ENCODE measurements at regions not wholly inside any gene's neighbourhood (a gene's known extent, or its start where the extent isn't known, plus 50 kb on each side); places are given as distances from the start of the nearest gene placed in this dataset.
"Not testable (repeated sequence)": the region's sequence is repeated elsewhere in the genome, so short reads cannot be mapped to it uniquely, and the experiment has no call there.

DNA sequence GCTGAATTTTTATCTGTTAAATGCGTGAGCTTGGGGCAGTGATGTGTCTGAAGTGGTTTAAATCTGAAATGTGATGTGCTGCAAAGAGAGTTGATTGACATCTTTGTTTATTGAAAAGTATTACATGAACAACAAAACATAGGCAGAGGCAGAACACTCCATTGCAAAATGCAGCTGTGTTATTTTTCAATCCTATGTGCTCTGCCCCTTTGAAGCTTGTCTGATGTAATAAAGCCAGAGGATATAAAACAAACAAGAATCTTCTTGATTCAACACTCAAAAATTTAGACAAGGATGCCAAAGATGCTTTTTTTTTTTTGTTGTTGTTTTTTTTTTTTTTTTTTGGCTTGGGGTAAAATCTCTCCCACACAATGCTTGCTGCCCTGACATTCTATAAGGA, 482.4 kb upstream of the MMS22L start:
- Mint-ChIP-seq H3K4me1 (no peaks in the 10 kb centered on the region), H3K4me3 (no peak overlapping the region), H3K27ac (no peak overlapping the region), H3K27me3 (no peaks in the 10 kb centered on the region), H3K36me3 (ENCODE audit: low read depth) (no peaks in the 10 kb centered on the region)
- ATAC-seq (no peak), DNase-seq (no peak)
- no peaks in the 10 kb centered on the region for H3K9me3 ChIP-seq (ENCODE audit: control insufficient read depth, low read length, poor library complexity, severe bottlenecking)

- Mint-ChIP-seq H3K27ac (no peak overlapping the region), H3K4me3 (no peak overlapping the region), H3K27me3 (no peaks in the 10 kb centered on the region), H3K36me3 (ENCODE audit: low read depth) (no peaks in the 10 kb centered on the region), H3K4me1 (no peaks in the 10 kb centered on the region)
- DNase-seq (no peak), ATAC-seq (no peak)
- H3K9me3 ChIP-seq (ENCODE audit: control insufficient read depth, low read length, poor library complexity, severe bottlenecking), result no peaks in the 10 kb centered on the region
These were observed 488.4 kb upstream of the MMS22L start for GRCh38 chr6:97771372-97771771.

DNA sequence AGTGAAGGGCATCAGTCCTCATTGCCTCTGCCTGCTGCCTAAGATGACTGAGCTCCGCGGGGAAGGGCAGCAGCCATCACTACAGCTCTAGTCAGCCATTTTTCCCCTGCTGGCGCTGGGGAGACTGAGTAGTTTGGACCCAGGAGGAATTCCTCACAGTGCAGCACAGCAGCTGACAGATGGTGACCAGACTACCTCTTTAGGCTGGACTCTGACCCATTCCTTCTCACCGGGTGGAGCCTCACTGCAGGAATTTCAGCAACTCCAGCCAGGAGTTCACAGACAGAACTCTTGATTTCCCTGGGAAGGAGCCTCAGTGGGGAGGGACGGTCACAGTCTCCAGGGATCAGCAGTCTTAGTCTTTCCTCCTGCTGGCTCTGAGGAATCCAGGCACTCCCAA, 492.0 kb upstream of the MMS22L start:
- no peaks in the 10 kb centered on the region for H3K27me3 Mint-ChIP-seq
- no peak overlapping the region for H3K27ac Mint-ChIP-seq
- DNase-seq (no peak), ATAC-seq (no peak)
- H3K4me1 Mint-ChIP-seq, result no peaks in the 10 kb centered on the region
- H3K4me3 Mint-ChIP-seq, result no peak overlapping the region
- no peaks in the 10 kb centered on the region for H3K36me3 Mint-ChIP-seq (ENCODE audit: low read depth)
- no peaks in the 10 kb centered on the region for H3K9me3 ChIP-seq (ENCODE audit: control insufficient read depth, low read length, poor library complexity, severe bottlenecking)

- no peaks in the 10 kb centered on the region for H3K36me3 Mint-ChIP-seq (ENCODE audit: low read depth)
- no peaks in the 10 kb centered on the region for H3K27me3 Mint-ChIP-seq
- no peaks in the 10 kb centered on the region for H3K9me3 ChIP-seq (ENCODE audit: control insufficient read depth, low read length, poor library complexity, severe bottlenecking)
- no peaks in the 10 kb centered on the region for H3K4me1 Mint-ChIP-seq
- ATAC-seq (no peak), DNase-seq (no peak)
- H3K27ac Mint-ChIP-seq, result no peak overlapping the region
- H3K4me3 Mint-ChIP-seq, result no peak overlapping the region
These were observed 495.4 kb upstream of the MMS22L start for GRCh38 chr6:97778290-97779038.

- not testable (repeated sequence) for H3K27ac Mint-ChIP-seq; ATAC-seq; DNase-seq; H3K27me3 Mint-ChIP-seq; H3K4me1 Mint-ChIP-seq; H3K4me3 Mint-ChIP-seq; H3K9me3 ChIP-seq (ENCODE audit: control insufficient read depth, low read length, poor library complexity, severe bottlenecking); H3K36me3 Mint-ChIP-seq (ENCODE audit: low read depth)
These were observed 496.2 kb upstream of the MMS22L start for GRCh38 chr6:97779039-97779766.

DNA sequence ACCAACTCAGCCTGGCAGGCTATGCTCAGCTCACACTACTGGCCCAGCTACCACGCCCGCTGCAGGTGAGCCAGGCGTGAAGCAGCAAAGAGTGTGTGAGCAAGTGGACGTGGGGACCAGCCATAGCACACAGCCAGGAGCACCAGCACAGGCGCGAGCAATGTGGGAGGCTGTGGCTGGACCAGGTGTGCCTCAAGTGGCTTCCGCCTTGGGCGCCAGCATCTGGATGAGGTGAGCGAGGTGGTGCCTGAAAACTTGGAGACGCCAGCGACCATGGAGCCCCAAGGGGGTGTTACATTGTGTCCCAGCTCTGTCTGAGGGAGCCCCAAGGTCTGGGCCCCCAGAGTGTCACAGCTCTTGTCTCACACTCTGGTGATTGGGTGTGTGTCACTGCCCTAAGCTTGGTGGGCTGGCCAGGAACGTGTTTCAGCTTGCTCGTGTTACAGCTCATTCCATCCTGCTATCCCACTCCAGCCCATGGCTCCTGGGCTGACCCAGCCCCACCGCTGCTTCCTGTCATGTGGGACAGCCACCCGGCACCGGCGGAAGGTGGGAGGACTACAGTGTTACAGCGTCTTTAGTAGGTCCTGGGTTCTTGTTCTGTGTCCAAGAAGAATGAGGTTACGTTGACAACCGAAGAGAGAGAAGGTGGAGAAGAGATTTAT, 508.0 kb upstream of the MMS22L start:
- Mint-ChIP-seq H3K27me3 (no peaks in the 10 kb centered on the region), H3K4me1 (no peaks in the 10 kb centered on the region), H3K36me3 (ENCODE audit: low read depth) (no peaks in the 10 kb centered on the region), H3K4me3 (no peak overlapping the region), H3K27ac (no peak overlapping the region)
- H3K9me3 ChIP-seq (ENCODE audit: control insufficient read depth, low read length, poor library complexity, severe bottlenecking), result no peaks in the 10 kb centered on the region
- ATAC-seq, result no peak
- DNase-seq, result no peak

- Mint-ChIP-seq H3K27me3 (no peaks in the 10 kb centered on the region), H3K36me3 (ENCODE audit: low read depth) (no peaks in the 10 kb centered on the region), H3K4me3 (no peak overlapping the region), H3K27ac (no peak overlapping the region), H3K4me1 (no peaks in the 10 kb centered on the region)
- ATAC-seq, result no peak
- no peaks in the 10 kb centered on the region for H3K9me3 ChIP-seq (ENCODE audit: control insufficient read depth, low read length, poor library complexity, severe bottlenecking)
- no peak for DNase-seq
These were observed 522.6 kb upstream of the MMS22L start for GRCh38 chr6:97805596-97805995.

GRCh38 chr6:97812940-97813339, 529.9 kb upstream of the MMS22L start:
- H3K27ac Mint-ChIP-seq, result no peak overlapping the region
- H3K4me3 Mint-ChIP-seq, result no peak overlapping the region
- H3K9me3 ChIP-seq (ENCODE audit: control insufficient read depth, low read length, poor library complexity, severe bottlenecking), result no peaks in the 10 kb centered on the region
- ATAC-seq (no peak), DNase-seq (no peak)
- H3K4me1 Mint-ChIP-seq, result no peaks in the 10 kb centered on the region
- H3K36me3 Mint-ChIP-seq (ENCODE audit: low read depth), result no peaks in the 10 kb centered on the region
- no peaks in the 10 kb centered on the region for H3K27me3 Mint-ChIP-seq

DNA sequence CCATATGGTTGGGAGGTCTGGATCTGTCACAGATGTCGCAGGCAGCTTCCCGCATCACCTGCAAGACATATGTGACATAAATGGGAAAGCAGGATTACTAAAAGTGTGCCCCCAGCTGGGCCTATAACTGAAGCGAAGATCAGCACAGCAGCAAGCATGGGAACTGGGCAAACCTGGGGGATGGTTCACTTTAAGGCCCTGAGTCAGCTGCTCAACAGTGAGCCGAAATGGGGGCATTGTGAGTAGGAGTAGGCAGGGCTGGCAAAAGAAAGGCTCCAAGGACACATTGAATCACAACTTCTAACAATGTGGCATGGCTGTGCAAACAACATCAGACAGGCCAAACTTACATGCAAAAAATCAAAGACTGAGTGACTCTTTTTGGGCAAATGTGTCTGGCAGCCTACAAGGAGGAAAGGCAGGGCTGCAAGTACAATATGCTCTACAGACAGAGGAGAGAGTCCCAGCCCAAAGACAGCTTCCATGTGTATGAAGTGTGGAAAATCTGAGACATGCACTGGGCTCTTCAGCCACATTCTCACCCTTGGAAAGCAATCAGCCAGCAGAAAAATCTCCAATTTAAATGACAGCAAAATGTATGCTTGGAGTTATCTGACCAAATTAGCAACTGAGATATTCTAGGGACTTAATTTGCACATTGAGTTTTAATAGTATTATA, 531.0 kb upstream of the MMS22L start:
- DNase-seq, result no peak
- Mint-ChIP-seq H3K27me3 (no peaks in the 10 kb centered on the region), H3K27ac (no peak overlapping the region), H3K4me3 (no peak overlapping the region), H3K36me3 (ENCODE audit: low read depth) (no peaks in the 10 kb centered on the region), H3K4me1 (no peaks in the 10 kb centered on the region)
- ATAC-seq, result no peak
- no peaks in the 10 kb centered on the region for H3K9me3 ChIP-seq (ENCODE audit: control insufficient read depth, low read length, poor library complexity, severe bottlenecking)

DNA sequence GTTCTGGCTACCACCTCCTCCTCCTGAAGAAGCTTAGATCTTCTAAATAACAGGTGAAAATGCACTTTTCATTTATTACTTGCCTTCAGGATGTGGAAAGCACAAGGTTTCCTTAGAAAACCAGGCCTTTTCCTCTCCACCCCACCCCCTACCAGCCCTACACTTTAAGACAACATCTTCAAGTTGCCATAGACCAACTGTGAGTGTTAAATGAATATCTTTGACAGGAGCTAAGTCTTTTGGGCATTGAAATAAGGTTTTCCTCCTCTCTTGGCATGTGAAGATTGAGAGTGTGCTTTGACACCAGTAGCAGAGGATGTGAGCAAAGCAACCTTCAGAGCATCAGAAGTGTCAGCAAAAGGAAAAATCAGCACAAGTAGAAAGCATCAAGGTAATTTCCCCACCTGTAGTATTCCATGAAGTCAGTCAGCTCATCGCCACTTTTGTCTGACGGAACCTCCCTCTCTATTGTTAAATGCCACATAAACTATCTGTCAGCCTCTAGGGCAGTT, 532.3 kb upstream of the MMS22L start:
- no peak for DNase-seq
- H3K9me3 ChIP-seq (ENCODE audit: control insufficient read depth, low read length, poor library complexity, severe bottlenecking), result no peaks in the 10 kb centered on the region
- H3K4me1 Mint-ChIP-seq, result no peaks in the 10 kb centered on the region
- H3K36me3 Mint-ChIP-seq (ENCODE audit: low read depth), result no peaks in the 10 kb centered on the region
- no peak overlapping the region for H3K27ac Mint-ChIP-seq
- H3K27me3 Mint-ChIP-seq, result no peaks in the 10 kb centered on the region
- ATAC-seq, result no peak
- H3K4me3 Mint-ChIP-seq, result no peak overlapping the region

DNA sequence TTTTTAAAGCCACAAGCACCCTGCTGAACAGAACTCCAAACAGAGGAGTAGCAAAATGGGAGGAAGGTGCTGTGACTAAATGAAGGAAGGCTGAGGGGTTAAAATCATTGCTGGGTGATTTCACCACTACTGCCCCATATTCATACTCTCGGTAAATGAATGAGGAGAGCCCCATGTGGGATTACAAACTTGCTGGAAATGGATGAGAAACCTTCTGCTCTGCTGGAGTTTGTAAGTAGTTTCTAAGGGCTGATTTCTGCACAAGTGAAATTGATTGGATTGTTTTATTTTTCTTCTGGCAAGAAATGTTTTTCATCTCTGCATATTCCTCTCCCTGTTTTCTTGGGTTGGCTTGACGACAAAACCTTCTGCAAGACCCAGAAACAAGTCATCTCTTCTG, 533.5 kb upstream of the MMS22L start:
- no peak for ATAC-seq
- H3K27ac Mint-ChIP-seq, result no peak overlapping the region
- no peaks in the 10 kb centered on the region for H3K27me3 Mint-ChIP-seq
- DNase-seq, result no peak
- H3K36me3 Mint-ChIP-seq (ENCODE audit: low read depth), result no peaks in the 10 kb centered on the region
- no peaks in the 10 kb centered on the region for H3K9me3 ChIP-seq (ENCODE audit: control insufficient read depth, low read length, poor library complexity, severe bottlenecking)
- no peak overlapping the region for H3K4me3 Mint-ChIP-seq
- no peaks in the 10 kb centered on the region for H3K4me1 Mint-ChIP-seq

- no peak for ATAC-seq
- no peaks in the 10 kb centered on the region for H3K36me3 Mint-ChIP-seq (ENCODE audit: low read depth)
- H3K9me3 ChIP-seq (ENCODE audit: control insufficient read depth, low read length, poor library complexity, severe bottlenecking), result no peaks in the 10 kb centered on the region
- H3K4me1 Mint-ChIP-seq, result no peaks in the 10 kb centered on the region
- no peak for DNase-seq
- no peak overlapping the region for H3K27ac Mint-ChIP-seq
- H3K27me3 Mint-ChIP-seq, result no peaks in the 10 kb centered on the region
- H3K4me3 Mint-ChIP-seq, result no peak overlapping the region
These were observed 536.7 kb upstream of the MMS22L start for GRCh38 chr6:97819710-97820109.

- DNase-seq (no peak), ATAC-seq (no peak)
- H3K9me3 ChIP-seq (ENCODE audit: control insufficient read depth, low read length, poor library complexity, severe bottlenecking), result no peaks in the 10 kb centered on the region
- Mint-ChIP-seq H3K4me1 (no peaks in the 10 kb centered on the region), H3K27me3 (no peaks in the 10 kb centered on the region), H3K4me3 (no peak overlapping the region), H3K36me3 (ENCODE audit: low read depth) (no peaks in the 10 kb centered on the region), H3K27ac (no peak overlapping the region)
These were observed 537.4 kb upstream of the MMS22L start for GRCh38 chr6:97820400-97820799.

Data from T-helper 17 cell (primary cell).